Suppressor macrophage (primary cell): ENCODE measurements at regions not wholly inside any gene's neighbourhood (a gene's known extent, or its start where the extent isn't known, plus 50 kb on each side); places are given as distances from the start of the nearest gene placed in this dataset.

Source experiments
- DNase-seq, 4 experiments: peaks; one replicate each; pipeline ENCODE4 v3.0.0-alpha.2; 2020 to 2022

DNA sequence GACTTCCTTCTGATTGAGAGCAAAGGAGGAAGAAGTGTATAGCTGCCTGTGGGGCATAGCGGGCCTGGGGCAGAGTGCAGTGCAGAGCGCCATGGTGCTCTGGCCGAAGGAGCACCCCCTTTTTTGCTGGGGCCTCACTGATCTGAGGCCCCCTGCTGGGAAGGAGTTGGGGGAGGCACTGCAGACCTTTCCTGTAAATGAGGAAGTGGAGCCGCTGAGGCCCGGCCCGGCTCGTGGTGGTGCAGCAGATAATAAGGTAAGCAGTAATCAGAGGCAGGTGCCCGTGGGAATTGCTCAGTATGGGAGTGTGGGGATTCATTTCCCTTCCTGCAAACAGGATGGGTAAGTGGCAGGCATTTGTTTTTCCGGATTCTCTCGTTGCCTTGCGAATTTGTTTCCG lies 373.7 kb upstream of the MKI67 start:
- no peak for DNase-seq

DNA sequence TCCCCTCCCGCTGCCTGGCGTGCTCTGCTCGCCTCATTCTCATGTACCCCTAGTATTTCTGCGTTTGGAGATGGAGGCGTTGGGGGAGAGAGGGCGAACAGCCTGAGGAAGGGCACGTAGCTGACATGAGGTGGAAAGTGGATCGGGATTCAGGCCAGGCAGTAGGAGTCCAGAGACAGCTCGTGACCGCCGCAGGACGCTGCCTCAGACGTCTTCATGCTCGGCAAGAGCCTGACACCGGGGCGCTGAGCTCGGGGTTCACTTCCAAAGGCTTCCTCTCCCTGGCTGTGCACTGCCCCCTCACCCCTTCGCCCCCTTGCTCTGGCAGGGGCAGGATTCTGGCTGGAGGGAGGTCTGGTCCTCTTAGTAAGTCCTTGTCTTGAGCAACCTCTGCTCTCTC lies 374.4 kb upstream of the MKI67 start:
- no peak for DNase-seq

DNA sequence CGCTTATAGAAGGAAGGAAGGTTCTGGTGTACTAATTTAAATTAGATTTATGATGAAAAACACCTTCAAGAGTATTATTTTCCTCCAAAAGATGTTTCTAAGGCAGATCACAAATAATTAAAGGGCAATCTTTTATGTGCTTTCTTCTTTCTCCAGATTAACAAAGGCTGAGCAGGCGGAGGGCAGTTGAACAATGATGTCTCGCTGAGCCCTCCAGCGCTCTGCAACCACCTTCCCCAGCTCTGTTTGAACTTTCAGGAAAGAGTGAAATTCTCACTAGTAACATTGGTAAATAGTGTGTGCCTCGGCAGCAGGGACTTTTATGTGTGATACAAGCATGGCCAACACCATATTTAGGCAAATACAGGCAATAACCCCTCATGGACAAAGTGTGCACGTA lies 379.1 kb upstream of the MKI67 start:
- DNase-seq = no peak

DNA sequence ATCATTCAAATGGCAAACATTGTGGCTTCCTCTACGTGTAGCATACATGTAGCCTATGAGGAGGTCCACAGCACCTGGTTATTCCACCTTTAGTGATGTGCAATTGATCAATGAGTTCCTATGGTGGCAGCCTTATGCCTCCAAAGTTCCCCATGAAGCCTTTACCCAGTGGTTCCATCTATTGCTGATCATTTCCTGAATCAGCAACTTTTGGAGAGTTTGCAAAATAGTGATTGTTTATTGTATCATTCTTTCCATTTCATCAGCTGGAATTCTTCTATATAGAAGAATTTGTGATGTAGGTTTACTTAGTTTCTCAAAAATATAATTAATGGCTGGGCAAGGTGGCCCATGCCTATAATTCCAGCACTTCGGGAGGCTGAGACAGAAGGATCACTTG lies 380.2 kb upstream of the MKI67 start:
- no peak for DNase-seq

DNA sequence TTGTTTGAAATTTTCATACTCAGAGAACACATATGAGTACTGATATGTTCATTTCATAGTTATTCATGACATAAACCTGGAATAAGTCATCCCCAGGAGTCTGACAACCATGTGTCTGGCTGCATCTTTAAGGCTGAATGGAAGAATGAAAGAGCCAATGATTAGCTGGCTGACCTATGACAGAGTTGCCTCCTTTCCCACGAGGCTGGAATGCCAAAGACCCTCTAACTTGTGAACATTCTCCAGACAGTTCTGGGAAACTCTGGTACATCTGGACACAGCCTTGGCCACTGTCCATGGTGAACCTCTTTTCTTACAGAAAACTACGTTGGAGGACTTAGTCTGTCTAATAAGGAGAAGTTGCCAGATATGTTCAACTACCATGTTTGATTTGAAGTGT lies 380.8 kb upstream of the MKI67 start:
- no peak for DNase-seq

DNA sequence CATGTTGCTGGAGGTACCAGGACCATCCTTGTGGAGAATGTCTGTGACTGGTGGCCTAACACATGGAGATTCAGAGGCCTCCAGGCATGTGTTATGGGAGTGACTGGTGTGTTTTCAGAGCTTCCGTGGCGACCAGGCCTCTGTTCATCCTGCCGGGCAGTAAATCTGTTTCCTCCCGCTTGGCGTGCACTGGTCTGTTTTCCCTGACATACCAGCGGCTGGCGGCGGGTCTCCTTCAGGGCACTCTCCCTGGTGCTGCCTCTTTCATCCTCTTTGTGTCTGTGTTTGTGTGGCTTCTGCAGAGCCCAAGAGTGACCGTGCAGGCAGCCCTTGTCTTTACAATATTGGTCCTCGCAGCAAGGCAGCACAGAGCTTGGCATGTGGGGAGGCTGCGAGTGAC lies 385.1 kb upstream of the MKI67 start:
- no peak for DNase-seq

DNA sequence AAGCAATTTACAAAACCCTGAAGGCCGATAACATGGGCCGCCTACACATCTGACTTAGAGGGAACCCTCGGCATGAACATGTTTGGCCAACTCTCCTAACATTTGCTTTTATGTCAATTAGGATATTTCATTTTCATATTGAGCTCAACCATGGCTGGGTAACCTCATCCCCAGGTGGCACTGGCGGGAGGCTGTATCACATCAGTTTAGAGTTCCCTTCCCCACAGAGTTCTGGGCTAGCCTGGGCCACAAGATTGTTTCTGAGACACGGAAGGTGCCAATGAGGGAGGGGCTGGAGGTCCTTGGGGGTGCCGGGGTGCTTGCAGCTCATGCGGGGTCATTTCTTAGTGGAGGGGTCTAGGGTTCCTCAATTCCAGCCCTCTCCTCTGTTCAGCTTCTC lies 386.5 kb upstream of the MKI67 start:
- DNase-seq = no peak

DNA sequence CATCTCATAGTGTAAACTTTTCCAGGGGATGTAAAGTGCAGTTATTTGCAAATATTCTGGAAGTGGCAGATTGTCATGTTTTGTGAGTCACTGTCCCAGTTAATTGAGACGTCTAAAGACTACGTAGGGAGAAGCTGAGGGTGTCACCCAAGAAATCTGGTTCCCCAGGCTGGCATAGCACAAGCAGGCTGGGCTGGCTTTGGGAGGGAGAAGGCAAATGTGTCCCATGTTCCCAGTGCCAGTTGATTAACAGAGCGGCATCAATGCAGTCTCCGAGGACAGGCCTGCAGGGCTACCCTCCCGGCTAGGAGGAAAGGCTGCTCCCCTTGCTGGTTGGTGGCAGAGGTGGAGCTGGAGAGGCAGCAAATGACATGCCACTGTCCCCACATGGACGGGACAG lies 388.3 kb upstream of the MKI67 start:
- DNase-seq = no peak

DNA sequence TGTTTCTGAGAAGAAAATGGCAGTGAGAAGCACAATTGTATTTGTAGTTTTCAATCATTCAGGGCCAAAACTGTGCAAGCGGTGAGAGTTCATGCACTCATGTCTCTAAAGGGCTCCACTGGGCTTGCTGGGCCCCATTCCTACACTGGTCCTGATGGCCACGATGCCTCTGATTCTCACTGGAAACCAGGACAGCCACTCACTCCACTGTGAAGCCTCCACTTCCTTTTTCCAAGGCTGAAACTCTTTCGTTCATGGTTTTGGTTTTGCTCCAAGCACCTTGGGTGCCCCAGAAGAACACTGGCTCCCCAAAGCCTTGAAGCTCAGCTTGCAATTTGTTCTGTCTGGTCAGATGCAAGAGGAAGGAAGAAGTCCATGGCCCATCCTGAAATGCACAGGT lies 390.0 kb upstream of the MKI67 start:
- no peak for DNase-seq

DNA sequence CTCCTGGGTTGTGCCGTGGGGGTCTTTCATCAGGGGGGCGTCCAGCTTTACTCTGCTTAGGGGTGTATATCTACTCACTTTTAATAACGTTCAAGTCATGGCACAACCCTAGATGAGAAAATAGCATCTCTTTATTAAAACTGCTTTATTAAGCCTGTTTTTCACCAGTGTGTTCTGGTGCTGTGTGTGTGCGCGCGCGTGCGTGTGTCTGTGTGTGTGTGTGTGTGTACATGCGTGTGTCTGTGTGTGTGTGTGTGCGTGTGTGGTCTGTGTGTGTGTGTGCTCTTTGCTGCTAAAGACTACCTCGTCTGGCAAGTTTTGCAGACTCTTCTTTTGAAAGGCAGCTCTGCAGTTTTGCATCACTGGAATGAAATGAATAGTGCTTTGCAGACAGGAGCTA lies 390.9 kb upstream of the MKI67 start:
- no peak for DNase-seq

DNA sequence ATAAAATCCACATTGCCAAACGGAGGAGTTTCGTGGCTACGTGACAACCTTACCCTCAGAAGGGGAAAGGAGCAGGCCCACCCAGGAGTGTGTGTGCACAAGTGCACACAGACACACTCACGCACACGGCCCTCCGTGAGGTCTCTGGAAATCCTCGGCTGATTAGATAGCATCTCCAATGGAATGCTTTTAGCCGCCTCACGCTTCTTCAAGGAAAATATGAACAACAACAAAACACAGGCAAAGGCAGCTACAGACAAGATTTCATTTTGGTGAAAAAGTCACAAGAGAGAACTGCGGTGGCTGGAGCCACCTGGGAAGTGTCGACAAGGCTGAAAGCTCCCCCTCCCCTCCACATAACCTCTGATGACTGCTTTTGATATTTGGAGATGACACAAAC lies 391.8 kb upstream of the MKI67 start:
- no peak for DNase-seq

DNA sequence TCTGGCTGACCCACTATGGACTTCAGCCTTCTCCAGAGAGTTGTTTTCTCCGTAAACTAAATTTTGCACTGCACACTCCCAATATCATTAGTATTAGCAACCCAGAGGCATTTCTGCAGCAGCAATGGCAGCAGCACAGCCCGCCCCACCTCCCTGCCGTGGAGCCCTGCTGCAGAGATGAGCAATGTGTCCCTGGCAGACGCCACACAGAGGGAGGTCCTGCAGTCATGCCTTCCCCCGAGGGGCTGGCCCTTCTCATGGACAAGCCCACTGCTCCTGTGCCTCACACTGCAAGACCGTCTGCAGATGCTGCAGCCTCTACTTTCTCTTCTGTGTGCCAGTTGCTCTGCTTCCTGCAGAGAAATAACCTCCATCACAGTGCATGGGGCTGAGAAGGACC lies 393.4 kb upstream of the MKI67 start:
- no peak for DNase-seq

DNA sequence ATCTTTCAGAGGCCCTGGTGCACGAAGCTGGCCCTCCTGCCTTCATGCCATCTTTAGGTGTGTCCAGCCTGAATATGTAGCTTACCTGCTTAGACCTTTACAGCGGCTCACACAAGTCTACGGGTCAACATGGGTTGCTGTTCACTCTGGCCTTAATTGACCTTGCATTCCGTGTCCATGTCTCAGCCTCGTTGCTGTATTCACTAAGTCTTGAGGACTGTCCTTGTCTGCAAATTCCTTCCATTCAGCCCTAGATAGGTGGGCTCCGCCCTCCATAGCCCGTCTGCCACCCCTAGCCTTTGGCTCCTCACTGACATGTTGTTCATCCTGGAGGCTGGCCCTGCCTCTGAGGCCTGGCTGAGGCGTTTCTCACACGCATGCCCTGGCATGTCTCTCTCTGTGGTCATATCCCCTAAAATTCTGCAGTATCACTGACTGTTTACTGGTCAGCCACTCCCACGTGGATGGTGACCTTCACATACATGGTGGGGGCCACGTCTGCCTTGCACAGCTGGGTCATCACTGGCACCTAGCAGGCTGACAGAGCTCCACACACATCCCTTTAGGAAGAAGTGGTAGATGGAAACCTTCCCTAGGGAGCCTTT lies 394.1 kb upstream of the MKI67 start:
- no peak for DNase-seq

DNA sequence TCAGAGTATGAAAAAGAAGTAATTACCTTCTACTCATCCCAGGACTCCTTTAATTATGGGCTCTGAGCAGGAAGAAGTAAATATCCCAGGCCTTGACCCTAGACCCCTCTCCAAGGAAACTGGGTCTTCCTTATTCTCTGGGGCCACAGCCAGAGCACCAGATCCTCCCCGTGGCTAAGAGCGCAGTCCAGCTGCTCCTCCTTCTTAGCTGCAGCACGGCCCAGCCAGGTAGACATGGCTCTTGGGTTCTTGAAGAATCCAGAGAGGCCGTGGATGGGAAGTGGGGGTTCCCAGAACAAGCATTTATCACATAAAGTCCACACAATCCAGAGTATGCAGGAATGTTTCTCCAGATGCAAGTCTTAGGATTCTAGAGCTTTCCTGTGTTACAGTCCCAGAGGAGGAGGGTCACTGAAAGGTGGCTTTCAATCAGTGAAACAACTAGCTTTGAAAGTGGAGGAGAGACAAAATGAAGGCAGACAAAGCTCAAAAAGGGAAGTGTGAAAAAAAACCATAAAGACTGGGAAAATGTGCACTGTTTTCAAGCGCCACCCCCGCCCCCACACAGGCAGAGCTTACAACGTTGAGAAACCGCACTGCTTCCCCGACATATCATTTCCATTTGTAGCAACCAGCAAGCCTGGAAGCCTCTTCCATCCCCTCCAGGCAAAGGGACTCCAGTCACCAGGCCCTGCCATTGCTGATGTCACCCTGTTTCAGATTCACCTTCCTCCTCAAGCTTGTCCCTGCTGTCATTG lies 396.5 kb upstream of the MKI67 start:
- peak in 3 of 4 experiments; percentile 5 to 14 (median 7) for DNase-seq

DNA sequence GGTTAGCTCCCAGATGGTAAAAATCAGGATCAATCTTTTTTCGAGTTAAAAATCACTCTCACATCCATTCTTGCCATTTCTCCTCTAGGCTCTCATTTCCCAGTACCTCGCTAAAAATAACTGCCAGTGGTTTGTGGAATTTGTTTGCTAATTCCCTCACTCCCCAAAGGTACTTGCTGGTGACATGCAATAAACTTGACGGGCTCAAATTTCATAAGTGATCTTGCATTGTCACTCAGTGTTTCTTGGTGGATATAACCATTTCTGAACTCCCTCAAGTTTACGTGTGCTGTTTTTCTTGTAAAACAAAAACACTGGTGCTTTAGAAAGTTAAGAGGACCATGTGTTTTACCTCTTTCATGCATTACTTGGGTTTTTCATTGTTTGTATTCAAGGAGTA lies 399.2 kb upstream of the MKI67 start:
- no peak for DNase-seq

DNA sequence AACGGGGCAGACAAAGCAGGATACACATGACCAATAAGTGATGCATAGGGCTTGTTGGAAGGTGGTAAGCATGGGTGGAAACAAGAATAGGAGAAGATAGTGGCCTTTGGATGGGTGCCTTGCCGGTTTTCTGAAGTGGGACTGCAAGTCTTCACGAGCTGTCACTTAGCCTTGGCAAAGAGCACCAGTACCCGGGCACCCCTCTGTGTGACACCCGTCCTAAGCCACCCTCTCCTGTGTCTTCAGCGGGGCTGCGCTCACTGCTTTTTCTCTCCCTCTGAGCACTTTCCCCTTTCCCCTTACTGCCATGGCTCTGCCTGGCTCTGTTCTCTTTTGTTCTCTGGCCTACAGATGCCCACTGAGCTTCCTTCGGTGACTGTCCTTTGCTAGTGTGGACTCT lies 399.7 kb upstream of the MKI67 start:
- no peak for DNase-seq

DNA sequence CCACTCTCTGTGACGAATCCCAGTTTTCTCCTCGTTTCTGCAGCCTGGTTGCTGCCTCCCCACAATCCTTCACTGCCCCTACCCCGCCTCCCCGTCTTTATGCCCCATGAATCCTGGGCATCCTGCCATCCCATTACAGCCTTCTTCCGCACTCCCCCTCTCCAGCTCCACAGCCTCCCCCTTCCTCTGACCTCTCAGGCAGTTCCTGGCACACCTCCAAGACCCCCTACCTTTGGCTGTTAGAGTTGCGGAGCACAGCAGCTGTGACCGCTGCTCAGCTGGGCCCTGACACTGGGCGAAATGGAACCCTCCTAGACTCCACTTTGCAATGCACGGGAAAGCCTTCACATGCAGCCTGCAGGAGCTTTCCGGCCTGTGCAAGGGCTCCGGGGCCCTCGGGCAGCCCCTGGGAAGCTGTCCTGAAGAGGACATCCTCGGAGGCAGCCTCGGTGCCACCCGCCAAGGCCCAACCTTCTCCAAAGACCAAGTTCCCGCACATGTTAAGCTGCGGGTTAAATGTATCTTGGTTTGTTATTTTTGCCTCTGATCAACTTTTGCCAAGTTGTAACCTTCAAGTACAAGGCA lies 400.7 kb upstream of the MKI67 start:
- no peak for DNase-seq

DNA sequence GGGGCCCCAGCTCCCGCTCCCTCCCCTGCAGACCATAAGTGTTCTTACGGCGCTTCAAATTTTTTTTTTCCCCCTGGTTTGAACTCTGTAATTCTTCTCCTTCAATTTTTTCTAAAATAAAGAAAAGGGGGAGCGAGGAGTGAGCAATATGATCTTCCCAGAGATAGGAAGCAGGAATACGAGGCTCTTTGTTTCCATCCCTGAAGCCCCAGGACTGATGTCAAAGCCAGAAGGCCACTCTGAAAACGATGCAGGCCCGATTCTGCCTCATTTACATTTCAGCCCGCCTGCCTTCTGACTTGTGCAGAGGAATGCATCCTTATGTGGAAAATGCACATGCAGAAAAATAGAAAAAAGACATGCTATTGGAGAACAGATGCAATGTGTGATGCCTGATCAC lies 401.5 kb upstream of the MKI67 start:
- DNase-seq = no peak

DNA sequence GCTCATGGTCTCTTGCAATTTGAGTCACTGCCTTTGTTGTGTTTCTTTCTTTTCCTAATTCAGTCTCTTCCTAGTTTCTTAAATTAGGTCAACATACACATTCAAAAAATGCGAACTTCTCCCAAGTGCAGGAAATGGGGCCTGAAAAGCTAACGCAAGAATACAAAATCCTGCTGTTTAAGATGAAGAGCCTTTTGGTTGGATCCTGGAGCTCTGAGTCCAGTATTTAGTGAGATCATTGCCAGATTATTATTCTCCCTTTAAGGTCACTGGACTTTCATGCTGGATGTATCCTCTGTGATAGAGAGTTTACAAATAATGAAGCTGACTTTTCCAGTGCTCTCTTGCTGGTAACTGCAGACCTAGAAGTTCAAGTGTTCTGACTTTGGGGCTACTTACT lies 401.9 kb upstream of the MKI67 start:
- DNase-seq = no peak

DNA sequence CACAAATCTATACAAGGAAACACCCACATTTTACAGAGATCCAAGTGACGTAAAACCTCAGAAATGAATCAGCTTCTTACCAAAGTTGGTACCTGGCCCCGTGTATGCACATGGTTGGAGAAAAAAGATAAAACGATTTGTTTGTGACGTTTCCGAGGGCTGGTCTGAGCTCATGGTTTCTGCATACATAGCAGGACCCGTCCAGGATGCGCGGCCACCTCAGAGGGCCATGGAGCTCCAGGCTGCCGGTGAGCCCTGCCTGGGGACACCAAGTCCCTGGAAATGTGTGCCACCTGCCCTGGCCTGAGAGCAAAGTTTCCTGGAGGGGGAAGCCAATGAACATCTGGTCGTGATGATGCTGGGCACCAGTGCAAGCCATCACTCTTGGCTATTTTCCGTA lies 402.6 kb upstream of the MKI67 start:
- DNase-seq = no peak

DNA sequence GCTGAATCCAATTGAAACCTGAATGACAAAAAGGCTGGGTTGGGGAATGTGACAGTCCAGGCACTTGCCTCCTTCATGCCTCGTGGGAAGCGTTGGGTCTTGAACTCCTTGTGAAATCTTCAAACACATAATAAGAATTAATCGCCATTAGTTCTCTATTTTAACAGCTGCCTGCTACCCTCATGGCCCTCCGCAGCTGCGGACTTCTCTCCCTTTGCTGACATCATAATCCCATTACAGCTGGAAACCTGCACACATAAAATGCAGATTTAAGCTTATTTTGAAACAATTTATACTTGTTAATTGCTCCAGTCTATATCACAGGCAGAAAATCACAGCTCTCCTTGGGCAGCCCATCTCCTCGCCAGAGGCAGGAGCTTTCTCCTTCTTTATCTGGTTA lies 403.0 kb upstream of the MKI67 start:
- DNase-seq = no peak

DNA sequence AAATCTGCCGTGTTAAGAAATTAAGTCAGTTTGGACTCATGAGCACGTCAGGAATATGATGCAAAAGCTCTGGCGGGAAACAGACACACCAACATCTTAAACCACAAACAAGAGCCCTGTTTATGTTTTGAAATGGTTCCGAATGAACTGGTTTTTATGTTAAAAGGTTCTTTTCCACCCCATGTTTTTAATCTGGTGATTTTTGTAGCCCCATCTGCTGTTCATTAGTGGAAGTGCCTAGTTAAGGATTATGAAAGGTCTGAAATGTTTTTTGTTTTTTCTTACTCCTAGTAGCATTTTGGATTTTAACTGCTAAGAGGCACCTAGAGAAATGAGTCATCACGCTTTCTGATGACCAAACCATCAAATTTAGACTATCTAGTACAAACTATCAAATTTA lies 404.1 kb upstream of the MKI67 start:
- DNase-seq = peak in 3 of 4 experiments; percentile 8 to 21 (median 18)

DNA sequence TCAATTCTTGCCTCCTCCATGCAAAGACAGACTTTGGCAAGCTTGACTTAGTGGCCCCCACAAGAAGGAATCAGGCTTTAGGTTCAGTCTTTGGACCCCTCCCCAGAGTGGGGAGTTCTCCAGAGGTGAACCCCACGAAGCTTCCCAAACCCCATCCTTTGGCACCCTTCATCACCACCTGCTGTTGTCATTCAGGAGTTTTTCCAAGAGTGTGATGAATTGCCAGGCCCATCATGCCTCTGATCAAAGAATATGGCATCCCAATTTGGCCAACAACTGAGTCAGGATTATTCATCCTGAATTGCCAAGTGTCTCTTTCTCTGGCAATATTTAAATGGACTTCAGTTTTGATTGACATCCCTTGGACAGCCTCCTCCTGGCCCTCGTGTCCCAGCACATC lies 404.7 kb upstream of the MKI67 start:
- no peak for DNase-seq

DNA sequence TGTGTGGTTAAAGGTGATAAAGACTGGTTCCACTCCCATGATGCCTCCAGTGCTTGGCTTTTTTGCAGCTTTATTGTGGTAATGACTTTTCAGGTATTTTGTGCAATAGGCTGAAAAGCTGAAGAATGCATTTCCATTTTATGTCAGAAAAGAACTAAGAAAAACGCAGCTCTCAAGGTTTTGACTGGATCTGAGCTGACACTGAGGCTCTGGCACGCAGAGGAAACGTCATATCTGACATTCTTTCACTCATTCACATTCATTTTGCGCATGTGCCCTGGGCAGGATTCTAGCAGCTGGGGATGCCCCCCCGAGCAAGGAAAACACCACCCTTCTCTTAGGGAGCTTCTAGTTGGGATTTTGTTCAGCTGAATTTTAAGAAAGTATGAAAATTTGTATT lies 408.5 kb upstream of the MKI67 start:
- no peak for DNase-seq

DNA sequence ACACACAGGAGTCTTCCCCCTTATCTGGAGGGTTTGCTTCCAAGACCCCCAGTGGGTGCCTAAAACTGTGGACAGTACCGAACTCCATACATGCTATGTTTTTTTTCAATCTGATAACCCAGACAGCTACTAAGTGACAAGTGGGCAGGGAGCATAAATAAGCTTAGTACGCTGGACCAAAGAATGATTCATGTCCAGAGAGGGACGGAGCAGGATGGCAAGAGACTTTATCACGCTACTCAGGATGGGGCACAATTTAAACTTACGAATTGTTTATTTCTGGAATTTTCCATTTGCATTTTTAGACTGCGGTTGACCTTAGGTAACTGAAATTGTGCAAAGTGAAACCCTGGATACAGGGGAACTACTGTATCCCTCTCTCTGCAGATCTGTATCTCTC lies 410.0 kb upstream of the MKI67 start:
- DNase-seq = no peak
